Kidney glomerular epithelial cell (primary cell): ENCODE measurements at regions not wholly inside any gene's neighbourhood (a gene's known extent, or its start where the extent isn't known, plus 50 kb on each side); places are given as distances from the start of the nearest gene placed in this dataset.

Experiments
- DNase-seq: peaks from one replicate; lab custom pipeline; 2025; lab: John Stamatoyannopoulos, UW

- DNase-seq, result no peak
Observed at GRCh38 chr5:116361979-116362577, 212.5 kb downstream of the SEMA6A start.

DNA sequence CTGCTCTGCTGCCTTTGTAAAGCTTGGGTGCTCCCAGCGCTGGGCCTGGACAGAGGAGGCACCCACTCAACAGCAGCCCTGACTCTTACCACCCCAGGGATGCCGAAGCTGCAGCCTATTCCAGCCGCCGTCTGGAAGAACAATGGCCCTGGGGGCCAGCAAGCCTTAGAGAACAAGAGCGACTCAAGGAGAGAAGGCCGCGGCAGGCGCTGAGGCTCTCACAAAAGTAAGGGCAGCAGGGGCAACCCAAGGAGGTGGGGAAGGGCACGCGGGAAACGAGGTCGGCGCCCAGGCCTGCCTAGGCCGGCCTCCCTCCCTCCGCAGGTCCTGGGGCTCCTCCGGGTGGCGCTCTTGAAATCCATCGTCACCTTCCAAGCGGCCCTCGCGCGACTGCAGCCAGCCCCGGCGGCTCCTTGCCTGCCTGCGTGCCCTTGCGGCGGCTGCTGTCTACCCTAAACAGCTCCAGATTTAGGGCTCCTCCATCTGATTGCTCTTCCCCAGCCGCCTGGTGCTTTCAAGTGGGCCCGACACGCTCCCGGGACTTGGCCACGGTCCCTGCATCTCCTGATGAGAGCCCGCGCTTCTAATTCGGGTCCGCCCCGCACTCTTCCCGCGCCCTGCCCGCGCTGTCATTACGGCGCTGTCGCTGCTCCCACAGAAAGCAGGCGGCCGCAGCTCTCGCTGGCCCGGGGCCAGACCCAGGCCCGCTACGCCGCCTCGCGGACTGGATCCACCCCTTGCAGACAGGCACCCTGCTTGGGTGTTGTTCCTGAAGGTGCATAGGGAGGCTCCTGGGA lies 213.3 kb downstream of the SEMA6A start:
- DNase-seq, result no peak

GRCh38 chr5:116360008-116360853 lies 214.4 kb downstream of the SEMA6A start:
- no peak for DNase-seq

DNA sequence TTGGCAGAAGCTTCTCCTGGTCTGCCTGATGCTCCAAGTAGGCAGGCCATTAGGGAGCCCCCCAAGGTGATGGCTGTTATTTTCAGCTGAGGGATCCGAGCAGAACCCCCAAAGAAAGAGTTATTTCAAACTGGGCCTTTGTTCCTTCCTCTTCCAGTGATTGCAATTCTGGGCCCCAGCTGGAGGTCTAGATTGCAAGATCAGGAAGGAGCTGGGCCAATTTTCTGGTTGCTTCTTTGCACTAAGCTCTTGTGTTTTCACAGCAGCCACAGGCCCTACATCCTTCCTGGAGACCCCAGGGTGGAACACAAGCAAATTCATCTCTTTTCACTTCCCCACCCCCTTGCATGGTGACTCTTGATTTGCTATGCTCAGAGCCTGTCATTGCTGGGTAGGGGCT lies 215.0 kb downstream of the SEMA6A start:
- no peak for DNase-seq

DNA sequence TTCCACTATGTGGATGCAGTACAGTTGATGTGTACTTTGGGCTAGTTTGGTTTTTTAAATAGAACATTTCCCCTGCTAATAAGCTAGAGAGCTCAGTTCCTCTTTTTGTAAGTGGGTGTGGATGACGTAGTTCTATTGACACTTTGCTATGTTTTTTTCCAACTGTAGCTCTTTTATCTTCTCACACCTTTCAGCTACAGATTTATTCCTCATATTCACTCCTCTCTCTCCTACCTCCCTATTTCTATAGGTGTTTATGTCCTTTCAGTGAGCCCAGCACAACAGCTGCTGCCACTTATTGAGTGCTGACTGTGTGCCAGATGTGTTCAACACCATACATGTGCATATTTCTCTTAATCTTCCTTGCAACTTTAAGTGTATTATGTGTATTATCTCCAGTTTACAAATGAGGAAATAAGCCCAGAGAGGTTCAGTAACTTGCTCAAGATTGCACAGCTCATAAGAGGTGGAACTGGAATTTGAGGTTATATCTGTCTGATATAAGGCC lies 215.7 kb downstream of the SEMA6A start:
- DNase-seq, result no peak

DNA sequence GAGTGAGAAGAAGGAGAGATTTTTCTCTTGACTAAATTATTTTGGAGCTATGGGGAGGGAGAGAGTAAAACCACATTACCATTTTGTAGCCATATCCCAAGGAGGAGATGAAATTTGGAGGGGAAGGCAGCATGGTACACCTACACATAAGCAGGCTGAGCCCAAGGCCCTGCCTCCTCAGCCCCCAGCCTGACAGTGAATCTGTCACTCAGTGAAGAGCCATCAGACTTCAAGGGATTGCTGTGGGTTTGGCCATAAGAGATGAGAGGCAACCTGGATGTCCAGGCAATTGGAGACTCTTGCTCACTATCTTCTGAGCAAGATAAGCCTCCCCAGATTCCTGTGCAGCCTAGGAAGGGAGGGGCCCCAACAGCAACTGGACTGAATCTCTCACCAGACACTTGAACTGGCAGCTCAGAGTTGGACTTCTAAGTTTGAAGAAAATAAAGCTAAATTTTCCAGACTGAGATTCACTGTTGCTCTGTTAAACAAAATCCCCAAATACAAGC lies 216.6 kb downstream of the SEMA6A start:
- DNase-seq, result no peak

DNA sequence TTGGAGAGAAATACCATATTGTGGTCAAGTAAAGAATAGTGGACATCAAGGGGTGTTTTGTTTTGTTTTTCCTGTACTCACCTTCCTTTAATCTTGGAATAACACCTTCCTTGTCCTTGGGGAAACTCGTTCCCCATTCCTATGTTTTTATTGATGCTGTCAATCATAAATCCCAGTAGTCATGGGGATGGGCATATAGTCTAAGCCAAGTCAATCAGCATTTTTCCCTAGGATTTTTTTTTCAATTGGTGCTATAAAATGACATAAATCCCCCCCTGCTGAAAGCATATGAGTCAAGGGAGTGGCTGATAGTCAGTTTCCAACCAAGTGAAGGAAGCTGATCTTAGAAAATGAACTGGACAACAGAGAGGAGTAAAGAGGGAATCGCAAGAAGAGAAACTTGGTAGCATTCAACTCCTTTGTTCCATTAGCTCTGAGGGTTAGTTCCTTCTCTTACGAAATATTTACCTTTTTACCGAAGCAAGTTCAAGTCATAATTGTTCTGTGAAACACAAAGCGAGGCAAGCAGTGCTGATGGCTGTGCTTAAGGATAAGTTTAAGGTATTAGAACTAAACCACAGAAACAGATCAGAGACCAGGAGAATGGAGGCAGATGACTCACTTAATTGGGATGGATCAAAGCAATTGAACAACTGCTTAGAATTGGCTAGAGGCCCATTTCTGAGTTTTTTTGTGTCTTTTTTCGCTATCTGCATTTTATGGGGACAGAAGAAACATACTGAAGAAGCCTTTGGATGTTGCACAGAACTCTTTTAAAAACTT lies 218.6 kb downstream of the SEMA6A start:
- no peak for DNase-seq

DNA sequence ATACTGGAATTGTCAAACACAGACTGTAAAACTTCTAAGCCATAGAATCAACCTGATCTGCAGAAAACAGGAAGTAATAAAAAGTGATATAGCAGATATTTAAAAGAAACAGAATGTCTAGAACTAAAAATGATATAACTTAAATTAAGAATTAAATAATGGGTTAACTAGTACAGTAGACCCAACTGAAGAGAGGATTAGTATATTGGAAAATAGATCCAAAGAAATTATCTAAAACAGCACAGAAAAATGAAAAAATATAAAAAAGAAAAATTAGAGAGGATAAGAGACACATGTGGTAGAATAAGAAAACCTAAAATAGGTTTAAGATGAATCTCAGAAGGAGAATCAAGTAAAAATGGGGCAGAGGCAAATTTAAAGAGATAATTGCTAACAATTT lies 219.9 kb downstream of the SEMA6A start:
- DNase-seq, result no peak

- DNase-seq, result no peak
Observed at GRCh38 chr5:116347657-116348056, 227.0 kb downstream of the SEMA6A start.

DNA sequence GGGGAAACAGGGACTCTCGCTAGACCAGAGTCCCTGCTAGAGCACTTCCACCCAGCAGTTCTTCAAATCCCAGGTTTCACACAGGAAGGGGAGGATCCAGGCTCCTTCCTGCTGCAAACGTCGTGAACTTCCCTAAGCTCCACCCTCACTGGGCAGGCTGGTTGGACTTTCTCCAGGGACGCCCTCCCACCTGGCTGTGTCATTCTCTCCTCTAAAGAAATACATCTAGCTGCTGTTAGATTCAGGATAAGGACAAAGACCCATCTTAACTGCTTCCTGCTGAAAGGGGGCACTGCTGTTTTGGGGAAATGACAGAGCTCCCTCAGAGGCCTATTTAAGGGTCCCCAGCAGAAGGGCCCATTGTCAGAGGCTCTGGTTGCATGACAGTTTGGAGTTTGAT lies 230.7 kb downstream of the SEMA6A start:
- no peak for DNase-seq
